ENCODE measurements at regions not wholly inside any gene's neighbourhood (a gene's known extent, or its start where the extent isn't known, plus 50 kb on each side); places are given as distances from the start of the nearest gene placed in this dataset.
A peak's percentile ranks its signal among the peaks of the same experiment; 100 is the strongest.
"Not testable (repeated sequence)": the region's sequence is repeated elsewhere in the genome, so short reads cannot be mapped to it uniquely, and the experiment has no call there.

- no peak for DNase-seq
Measured at GRCh38 chr13:50277906-50278305, 262.7 kb downstream of the KCNRG start.

- DNase-seq: no peak
Measured at GRCh38 chr13:50280441-50280937, 265.2 kb downstream of the KCNRG start.

DNA sequence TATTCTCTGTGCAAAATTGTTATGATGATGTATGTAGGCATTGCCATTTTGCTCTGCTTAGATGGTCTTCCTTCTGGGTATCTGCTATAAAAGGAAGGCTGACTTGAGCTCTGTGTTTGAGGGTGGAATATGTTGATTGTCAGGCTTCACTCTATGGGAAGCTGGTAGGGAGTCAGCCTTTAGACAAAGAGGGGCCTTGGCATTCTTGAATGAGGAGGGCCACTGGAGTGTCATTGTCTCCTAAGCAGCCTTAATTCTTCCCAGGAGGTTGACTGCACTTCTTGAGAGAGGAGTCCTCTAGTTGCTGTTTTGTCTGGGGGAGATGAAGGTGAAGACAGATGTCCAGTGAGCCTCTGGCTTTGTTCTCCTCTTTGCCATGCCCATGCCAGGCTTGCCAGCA, 266.8 kb downstream of the KCNRG start:
- no peak for DNase-seq

DNA sequence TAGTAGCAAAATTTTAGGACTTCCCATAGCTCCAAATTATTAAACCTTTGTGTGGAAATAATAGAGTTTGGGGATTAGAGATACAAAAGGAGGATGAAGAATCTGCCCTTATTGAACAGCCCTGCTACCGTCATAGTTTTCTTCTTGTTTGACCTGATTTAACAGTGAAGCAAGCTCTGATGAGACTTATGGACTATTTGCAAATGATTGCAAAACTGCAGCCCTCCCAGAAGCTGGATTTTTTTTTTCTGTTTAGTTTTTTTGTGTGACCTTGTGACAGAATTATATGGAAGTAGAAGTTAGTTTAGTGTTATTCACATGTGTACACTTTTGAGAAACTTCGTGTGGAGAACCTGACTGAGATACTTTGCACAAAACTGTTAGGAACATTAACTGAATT, 267.8 kb downstream of the KCNRG start:
- DNase-seq: no peak

DNA sequence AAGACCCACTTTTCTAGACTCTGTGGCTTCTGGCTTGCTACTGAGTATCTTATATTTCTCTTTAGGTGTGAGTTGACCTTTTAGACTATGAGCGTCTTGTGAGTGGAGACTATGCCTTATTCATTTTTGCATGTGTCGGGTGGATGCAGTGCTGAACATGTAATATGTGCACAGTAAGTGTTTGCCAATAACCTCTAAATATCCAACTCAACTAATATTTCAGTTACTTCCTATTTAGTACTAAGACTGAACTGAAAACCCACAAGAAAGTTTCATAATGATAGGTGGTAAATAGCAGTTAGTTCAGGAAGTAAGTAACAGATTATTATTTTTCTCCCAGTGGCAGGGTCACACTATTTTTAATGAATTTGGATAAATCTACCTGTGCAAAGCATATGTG, 269.3 kb downstream of the KCNRG start:
- no peak for DNase-seq

DNA sequence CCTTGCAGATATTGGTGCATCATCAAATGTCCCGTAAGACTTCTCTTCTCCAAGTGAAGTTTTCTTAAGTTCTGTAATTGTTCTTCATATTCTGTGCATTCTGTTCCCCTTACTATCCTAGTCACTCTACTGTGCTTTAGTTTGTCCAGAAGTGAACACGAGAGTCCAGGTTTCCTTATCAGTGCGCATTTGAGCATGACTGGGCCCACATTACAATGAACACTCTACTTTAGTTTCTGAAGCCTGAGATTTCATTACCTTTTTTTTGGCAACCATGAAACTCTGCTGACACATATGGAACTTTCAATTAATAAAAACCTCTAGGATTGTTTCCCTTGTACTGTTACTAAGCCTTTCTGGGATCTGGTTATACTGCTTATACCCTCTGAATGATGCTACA, 270.0 kb downstream of the KCNRG start:
- no peak for DNase-seq

DNA sequence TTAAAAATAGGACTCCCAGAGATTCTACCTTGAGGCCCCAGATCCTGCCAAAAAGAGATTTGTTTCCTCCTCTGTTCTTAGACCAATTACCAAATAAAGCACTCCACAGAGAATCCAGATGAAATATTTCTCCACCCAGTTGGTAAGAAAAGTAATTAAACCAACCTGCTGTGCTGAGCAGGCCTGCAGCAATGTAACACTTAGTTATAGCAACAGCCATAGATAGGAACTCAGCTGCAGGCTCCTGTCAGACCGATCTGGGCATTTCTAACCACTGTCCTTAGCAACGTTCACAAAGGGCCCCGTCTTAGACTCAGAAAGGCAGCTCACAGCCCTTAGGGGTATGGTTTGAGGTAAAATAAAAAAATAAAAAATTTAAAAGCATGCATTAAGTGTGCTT, 271.1 kb downstream of the KCNRG start:
- no peak for DNase-seq

DNA sequence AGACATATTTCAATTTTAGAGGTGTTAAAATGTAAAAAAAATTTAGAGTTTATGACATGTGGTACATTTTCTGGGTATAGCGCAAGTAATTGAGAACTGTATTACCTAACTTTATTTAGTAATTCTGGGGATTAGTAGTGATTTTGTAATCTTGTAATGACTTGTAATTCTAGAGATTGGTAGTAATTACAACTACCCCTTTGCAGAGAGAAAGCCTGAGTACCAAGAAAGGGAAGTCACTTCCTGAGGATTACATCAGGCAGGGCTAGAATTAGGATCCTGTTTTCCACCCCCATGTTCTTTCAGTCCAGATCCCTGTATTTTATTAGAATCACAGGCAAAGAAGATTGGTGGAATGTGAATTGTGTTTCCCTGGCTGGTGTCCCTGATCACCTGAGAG, 274.9 kb downstream of the KCNRG start:
- no peak for DNase-seq

GRCh38 chr13:50291611-50292010, 276.4 kb downstream of the KCNRG start:
- no peak for DNase-seq

DNA sequence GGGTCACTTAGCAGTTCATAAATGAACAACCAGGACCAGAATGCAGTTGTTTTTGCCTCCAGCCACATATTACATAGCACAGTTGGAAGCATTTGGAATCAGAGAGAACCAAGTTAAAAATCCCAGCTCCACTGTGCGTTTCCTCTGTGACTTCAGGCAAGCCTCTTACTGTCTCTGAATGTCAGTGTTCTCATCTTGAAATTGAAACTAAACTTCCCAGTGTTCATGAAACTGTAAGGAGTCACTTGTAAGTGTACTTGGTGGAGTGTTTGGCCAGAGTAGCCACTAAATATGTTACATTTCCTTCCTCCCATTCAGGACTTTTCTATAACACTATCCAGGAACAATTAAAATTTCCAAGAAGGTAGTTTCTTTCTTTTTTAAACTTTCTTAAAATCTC, 276.8 kb downstream of the KCNRG start:
- DNase-seq: no peak

DNA sequence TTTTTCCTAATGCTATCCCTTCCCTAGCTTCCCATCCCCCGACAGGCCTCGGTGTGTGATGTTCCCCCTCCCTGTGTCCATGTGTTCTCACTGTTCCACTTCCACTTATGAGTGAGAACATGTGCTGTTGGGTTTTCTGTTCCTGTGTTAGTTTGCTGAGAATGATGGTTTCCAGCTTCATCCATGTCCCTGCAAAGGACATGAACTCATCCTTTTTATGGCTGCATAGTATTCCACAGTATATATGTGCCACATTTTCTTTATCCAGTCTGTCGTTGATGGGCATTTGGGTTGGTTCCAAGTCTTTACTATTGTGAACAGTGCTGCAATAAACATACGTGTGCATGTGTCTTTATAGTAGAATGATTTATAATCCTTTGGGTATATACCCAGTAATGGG, 279.2 kb downstream of the KCNRG start:
- not testable (repeated sequence) for DNase-seq

GRCh38 chr13:50299546-50300249, 284.5 kb downstream of the KCNRG start:
- no peak for DNase-seq

GRCh38 chr13:50303963-50304721, 288.9 kb downstream of the KCNRG start:
- no peak for DNase-seq

- no peak for DNase-seq
Measured at GRCh38 chr13:50306156-50306555, 290.9 kb downstream of the KCNRG start.

- no peak for DNase-seq
Measured at GRCh38 chr13:50309318-50309717, 294.1 kb downstream of the KCNRG start.

DNA sequence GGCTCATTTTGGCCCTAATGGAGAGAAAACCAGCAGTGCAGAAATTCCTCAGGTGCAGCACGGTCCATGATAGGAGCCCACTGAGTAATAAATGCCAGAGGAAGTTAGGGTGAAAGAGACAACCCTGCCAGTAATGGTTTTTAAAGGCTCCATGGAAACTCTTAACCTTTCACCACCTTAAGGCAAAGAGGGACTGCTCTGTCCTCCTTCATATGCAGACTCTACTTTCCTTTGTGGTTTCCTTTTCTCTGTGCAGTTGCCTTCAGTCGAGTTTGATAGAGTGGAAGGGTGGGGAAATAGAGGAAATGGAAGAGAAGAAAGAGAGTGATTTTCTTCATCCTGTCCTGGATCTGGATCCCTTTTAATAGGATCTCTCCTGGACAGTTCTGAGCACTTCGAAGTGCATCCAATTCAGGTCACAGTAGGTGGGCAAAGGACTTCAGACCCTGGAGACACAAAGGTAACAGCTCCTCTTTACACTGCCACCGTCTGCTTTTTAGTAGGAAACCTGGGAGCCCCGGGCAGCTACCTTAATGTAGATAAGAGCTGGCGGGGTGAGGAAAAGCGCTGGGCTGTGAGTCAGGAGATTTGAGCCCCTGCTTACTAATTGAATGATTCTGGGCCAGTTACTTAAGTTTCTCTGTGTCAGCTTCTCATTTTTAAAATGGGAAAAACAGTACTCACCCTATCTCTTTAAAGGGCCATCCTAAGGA, 294.8 kb downstream of the KCNRG start:
- DNase-seq: no peak

- no peak for DNase-seq
Measured at GRCh38 chr13:50310734-50311133, 295.5 kb downstream of the KCNRG start.

- peak; percentile 15 for DNase-seq
Measured at GRCh38 chr13:50318887-50319286, 303.6 kb downstream of the KCNRG start.

DNA sequence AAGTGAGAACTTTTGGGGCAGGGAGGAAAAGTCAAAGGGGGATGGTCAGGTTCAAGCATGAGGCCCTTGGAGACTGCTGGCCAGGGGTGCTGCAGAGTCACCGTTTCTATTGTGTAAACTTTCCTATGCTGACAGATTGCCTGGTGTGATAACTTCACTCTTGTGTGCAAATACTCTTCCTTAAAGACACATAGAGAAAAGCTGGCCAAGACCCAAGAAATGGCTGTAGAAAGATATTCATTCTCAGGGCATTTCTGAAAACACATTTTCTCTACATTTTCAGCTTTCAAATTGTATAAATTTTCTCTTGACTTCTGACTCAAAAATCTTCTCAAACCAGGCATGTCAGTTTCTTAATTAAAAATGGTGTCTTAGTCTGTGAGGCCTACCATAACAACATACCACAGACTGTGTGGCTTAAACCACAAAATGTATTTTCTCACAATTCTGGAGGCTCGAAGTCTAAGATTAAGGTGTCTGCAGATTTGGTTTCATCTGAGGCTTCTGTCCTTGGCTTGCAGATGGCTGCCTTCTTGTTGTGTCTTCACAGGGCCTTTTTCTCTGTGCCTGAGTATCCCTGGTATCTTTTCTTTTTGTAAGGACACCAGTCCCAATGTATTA, 304.5 kb downstream of the KCNRG start:
- peak; percentile 46 for DNase-seq

GRCh38 chr13:50320271-50320862, 305.1 kb downstream of the KCNRG start:
- no peak for DNase-seq

DNA sequence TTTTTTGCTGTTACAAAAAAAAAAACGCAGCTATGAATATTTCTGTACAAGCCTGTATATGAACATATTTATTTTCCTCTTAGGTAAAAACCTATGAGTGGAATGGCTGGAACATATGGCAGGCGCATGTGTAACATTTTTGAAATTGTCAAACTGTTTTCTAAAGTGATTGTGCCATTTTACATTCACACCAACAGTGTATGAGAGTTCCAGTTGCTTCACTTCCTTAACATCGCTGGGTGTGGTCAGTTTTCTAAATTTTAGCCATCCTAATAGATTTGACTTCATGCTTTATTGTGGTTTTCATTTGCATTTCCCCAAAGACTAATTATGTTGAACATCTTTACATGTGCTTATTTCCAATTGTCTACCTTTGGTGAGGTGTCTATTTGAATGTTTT, 306.8 kb downstream of the KCNRG start:
- DNase-seq: no peak

DNA sequence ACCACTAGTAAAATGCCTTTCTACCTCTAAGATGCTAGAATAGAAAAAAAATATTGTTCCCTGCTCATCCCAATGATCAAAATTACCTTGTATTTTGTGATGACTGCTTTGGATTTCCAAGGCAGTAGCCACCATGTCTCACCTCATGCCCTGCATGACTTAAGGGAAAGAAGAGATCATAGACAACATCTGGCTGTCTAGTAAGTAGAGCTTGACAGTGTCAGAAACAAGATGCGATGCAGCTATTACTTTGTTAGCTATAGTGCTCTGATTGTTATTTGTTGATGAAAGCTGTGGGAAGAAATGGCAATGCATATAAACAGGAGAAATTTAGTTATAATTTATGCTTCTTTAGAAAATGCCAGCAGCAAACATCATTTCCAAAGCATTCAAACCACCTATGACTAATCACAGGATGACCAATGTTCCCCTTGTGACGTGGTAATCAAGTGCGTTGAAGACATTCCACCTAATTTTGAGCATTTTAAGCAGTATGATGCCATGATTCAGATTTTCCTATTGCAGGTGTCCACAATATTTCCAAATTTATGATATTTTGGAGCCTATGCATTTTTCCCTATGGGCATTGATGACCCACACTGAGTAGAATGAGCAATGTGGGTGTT, 308.3 kb downstream of the KCNRG start:
- DNase-seq: no peak
